Neural progenitor cell (in vitro differentiated cells): ENCODE measurements at regions not wholly inside any gene's neighbourhood (a gene's known extent, or its start where the extent isn't known, plus 50 kb on each side); places are given as distances from the start of the nearest gene placed in this dataset.

Experiments
- DNase-seq: peaks from one replicate; pipeline ENCODE4 v3.0.0-alpha.2; 2016; ENCODE audit warnings: low spot score
- H2AFZ ChIP-seq: fragments of 200-600 bp; sonication (generic); replicated peaks from 2 replicates; pipeline ENCODE4 v1.6.1; 2016; ENCODE audit warnings: antibody characterized with exemption
- H3F3A ChIP-seq: fragments of 200-600 bp; sonication (generic); 2 replicates; pipeline ENCODE4 v1.6.1; 2016; ENCODE audit warnings: antibody characterized with exemption, low read depth
- H3K27ac ChIP-seq: fragments of 200-600 bp; sonication (generic); 2 replicates; pipeline ENCODE4 v1.5.1; 2016; ENCODE audit warnings: mild to moderate bottlenecking
- H3K27me3 ChIP-seq: fragments of 200-600 bp; sonication (generic); 2 replicates; pipeline ENCODE4 v1.6.1; 2016; ENCODE audit warnings: mild to moderate bottlenecking, moderate library complexity
- H3K36me3 ChIP-seq: fragments of 200-600 bp; sonication (generic); 2 replicates; pipeline ENCODE4 v1.5.1; 2016
- H3K4me1 ChIP-seq: fragments of 200-600 bp; sonication (generic); 2 replicates; pipeline ENCODE4 v1.6.1; 2016; ENCODE audit warnings: mixed run types
- H3K4me2 ChIP-seq: fragments of 200-600 bp; sonication (generic); 2 replicates; pipeline ENCODE4 v1.6.1; 2016
- H3K4me3 ChIP-seq: fragments of 200-600 bp; sonication (generic); 2 replicates; pipeline ENCODE4 v1.5.1; 2016
- H3K79me2 ChIP-seq: fragments of 200-600 bp; sonication (generic); 2 replicates; pipeline ENCODE4 v1.6.1; 2016; ENCODE audit warnings: low read depth
- H3K9ac ChIP-seq: fragments of 200-600 bp; sonication (generic); 2 replicates; pipeline ENCODE4 v1.6.1; 2016
- H3K9me3 ChIP-seq: fragments of 200-600 bp; sonication (generic); 2 replicates; pipeline ENCODE4 v1.5.1; 2016; ENCODE audit warnings: low read depth
- H4K20me1 ChIP-seq: fragments of 200-600 bp; sonication (generic); 2 replicates; pipeline ENCODE4 v1.6.1; 2016; ENCODE audit warnings: low read depth
- H3K27ac Mint-ChIP-seq: 3 replicates; pipeline ENCODE4 v1.8.0; 2021; ENCODE audit warnings: mixed read lengths
- H3K27me3 Mint-ChIP-seq: 2 replicates; pipeline ENCODE4 v1.8.0; 2022; ENCODE audit warnings: low read depth, mild to moderate bottlenecking, inconsistent platforms, moderate library complexity, mixed read lengths; ENCODE audit not compliant: insufficient read depth
- H3K36me3 Mint-ChIP-seq: 3 replicates; pipeline ENCODE4 v1.8.0; 2021; ENCODE audit warnings: mixed read lengths
- H3K4me1 Mint-ChIP-seq: 3 replicates; pipeline ENCODE4 v1.8.0; 2021; ENCODE audit warnings: mixed read lengths
- H3K4me3 Mint-ChIP-seq: 3 replicates; pipeline ENCODE4 v1.8.0; 2021; ENCODE audit warnings: mild to moderate bottlenecking, moderate library complexity, mixed read lengths
- H3K9me3 Mint-ChIP-seq: 3 replicates; pipeline ENCODE4 v1.8.0; 2020; ENCODE audit warnings: mixed read lengths
- CTCF ChIP-seq: fragments of 200-600 bp; sonication (generic); IDR thresholded peaks from 2 replicates; pipeline ENCODE4 v1.5.1; 2017; ENCODE audit warnings: antibody characterized with exemption, mild to moderate bottlenecking
- EZH2 ChIP-seq: fragments of 200-600 bp; sonication (generic); IDR thresholded peaks from 2 replicates; pipeline ENCODE4 v1.6.1; 2017; ENCODE audit warnings: antibody characterized with exemption, mild to moderate bottlenecking, moderate library complexity
- EZH2phosphoT487 ChIP-seq: fragments of 200-600 bp; sonication (generic); IDR thresholded peaks from 2 replicates; pipeline ENCODE4 v1.6.1; 2017; ENCODE audit warnings: antibody characterized with exemption

- Histone ChIP-seq H3K27me3 (no peaks in the 10 kb centered on the region), H3F3A (no peaks in the 10 kb centered on the region), H2AFZ (no peak overlapping the region), H3K79me2 (no peaks in the 10 kb centered on the region), H3K4me2 (no peak overlapping the region), H4K20me1 (no peaks in the 10 kb centered on the region), H3K4me3 (no peak overlapping the region), H3K36me3 (no peaks in the 10 kb centered on the region), H3K9me3 (no peaks in the 10 kb centered on the region), H3K9ac (no peak overlapping the region), H3K27ac (no peak overlapping the region), H3K4me1 (no peaks in the 10 kb centered on the region)
- DNase-seq: no peak
- Mint-ChIP-seq H3K27me3 (peaks cover 5% of the 10 kb centered on the region), H3K4me3 (no peak overlapping the region), H3K9me3 (no peaks in the 10 kb centered on the region), H3K4me1 (peaks cover 19% of the 10 kb centered on the region), H3K27ac (no peak overlapping the region), H3K36me3 (no peaks in the 10 kb centered on the region)
- no peak for TF ChIP-seq CTCF
- no peak for TF ChIP-seq EZH2phosphoT487
- TF ChIP-seq EZH2: no peak
These were observed 187.2 kb downstream of the BCL11A start for GRCh38 chr2:60366135-60366712.

- Histone ChIP-seq H3K36me3 (no peaks in the 10 kb centered on the region), H3K4me1 (no peaks in the 10 kb centered on the region), H3K27ac (no peak overlapping the region), H3F3A (no peaks in the 10 kb centered on the region), H3K4me2 (no peak overlapping the region), H3K27me3 (no peaks in the 10 kb centered on the region), H3K79me2 (no peaks in the 10 kb centered on the region), H2AFZ (no peak overlapping the region), H4K20me1 (no peaks in the 10 kb centered on the region), H3K9me3 (no peaks in the 10 kb centered on the region), H3K9ac (no peak overlapping the region), H3K4me3 (no peak overlapping the region)
- Mint-ChIP-seq H3K9me3 (peaks cover under 1% of the 10 kb centered on the region), H3K4me1 (peaks cover 19% of the 10 kb centered on the region), H3K36me3 (no peaks in the 10 kb centered on the region), H3K27ac (no peak overlapping the region), H3K27me3 (peaks cover 5% of the 10 kb centered on the region), H3K4me3 (no peak overlapping the region)
- no peak for TF ChIP-seq CTCF
- TF ChIP-seq EZH2: no peak
- no peak for TF ChIP-seq EZH2phosphoT487
- no peak for DNase-seq
These were observed 187.9 kb downstream of the BCL11A start for GRCh38 chr2:60365556-60365955.

- H3K9ac ChIP-seq: no peak overlapping the region
- Mint-ChIP-seq H3K36me3 (no peaks in the 10 kb centered on the region), H3K4me3 (no peak overlapping the region), H3K9me3 (peaks cover 2% of the 10 kb centered on the region), H3K27ac (no peak overlapping the region), H3K27me3 (peaks cover 5% of the 10 kb centered on the region), H3K4me1 (peaks cover 19% of the 10 kb centered on the region)
- H3K36me3 ChIP-seq: no peaks in the 10 kb centered on the region
- H3K9me3 ChIP-seq: no peaks in the 10 kb centered on the region
- H3K27ac ChIP-seq: no peak overlapping the region
- H2AFZ ChIP-seq: no peak overlapping the region
- TF ChIP-seq EZH2phosphoT487 (no peak), EZH2 (no peak), CTCF (no peak)
- no peaks in the 10 kb centered on the region for H3K4me1 ChIP-seq
- H4K20me1 ChIP-seq: no peaks in the 10 kb centered on the region
- H3K4me3 ChIP-seq: no peak overlapping the region
- no peak for DNase-seq
- no peaks in the 10 kb centered on the region for H3K79me2 ChIP-seq
- H3K4me2 ChIP-seq: no peak overlapping the region
- no peaks in the 10 kb centered on the region for H3K27me3 ChIP-seq
- no peaks in the 10 kb centered on the region for H3F3A ChIP-seq
These were observed 189.0 kb downstream of the BCL11A start for GRCh38 chr2:60364491-60364890.
